ENCODE measurements at regions not wholly inside any gene's neighbourhood (a gene's known extent, or its start where the extent isn't known, plus 50 kb on each side); places are given as distances from the start of the nearest gene placed in this dataset.

- DNase-seq: no peak
Measured at GRCh38 chr1:78367700-78368099, 123.1 kb upstream of the PTGFR start.

GRCh38 chr1:78369546-78369945 is 121.2 kb upstream of the PTGFR start:
- DNase-seq: no peak

- DNase-seq: no peak
Measured at GRCh38 chr1:78370356-78370755, 120.4 kb upstream of the PTGFR start.

GRCh38 chr1:78370779-78371482 is 119.8 kb upstream of the PTGFR start:
- no peak for DNase-seq

GRCh38 chr1:78373676-78374075 is 117.1 kb upstream of the PTGFR start:
- DNase-seq: no peak

- no peak for DNase-seq
Measured at GRCh38 chr1:78375996-78376395, 114.8 kb upstream of the PTGFR start.

GRCh38 chr1:78377356-78377928 is 113.3 kb upstream of the PTGFR start:
- DNase-seq: no peak

- DNase-seq: no peak
Measured at GRCh38 chr1:78383923-78384322, 106.9 kb upstream of the PTGFR start.

GRCh38 chr1:78385744-78386462 is 104.9 kb upstream of the PTGFR start:
- no peak for DNase-seq

- DNase-seq: peak; percentile 41
Measured at GRCh38 chr1:78387201-78387600, 103.6 kb upstream of the PTGFR start.

GRCh38 chr1:78387871-78388270 is 102.9 kb upstream of the PTGFR start:
- DNase-seq: peak; percentile 83

- no peak for DNase-seq
Measured at GRCh38 chr1:78388275-78388674, 102.5 kb upstream of the PTGFR start.

- DNase-seq: no peak
Measured at GRCh38 chr1:78401148-78401547, 89.6 kb upstream of the PTGFR start.

- peak; percentile 88 for DNase-seq
Measured at GRCh38 chr1:78408192-78408591, 82.6 kb upstream of the PTGFR start.

GRCh38 chr1:78408810-78409209 is 82.0 kb upstream of the PTGFR start:
- DNase-seq: no peak

- DNase-seq: no peak
Measured at GRCh38 chr1:78410643-78411042, 80.1 kb upstream of the PTGFR start.

GRCh38 chr1:78411707-78412106 is 79.1 kb upstream of the PTGFR start:
- DNase-seq: no peak

GRCh38 chr1:78415165-78415564 is 75.6 kb upstream of the PTGFR start:
- no peak for DNase-seq

- no peak for DNase-seq
Measured at GRCh38 chr1:78419309-78419708, 71.5 kb upstream of the PTGFR start.

GRCh38 chr1:78420181-78420580 is 70.6 kb upstream of the PTGFR start:
- DNase-seq: no peak

GRCh38 chr1:78420688-78421087 is 70.1 kb upstream of the PTGFR start:
- DNase-seq: no peak

- DNase-seq: no peak
Measured at GRCh38 chr1:78424720-78425119, 66.1 kb upstream of the PTGFR start.

GRCh38 chr1:78426408-78426807 is 64.4 kb upstream of the PTGFR start:
- peak; percentile 32 for DNase-seq

GRCh38 chr1:78427506-78427905 is 63.3 kb upstream of the PTGFR start:
- no peak for DNase-seq

All from skin of body (tissue), 1 donor.